ENCODE measurements at regions not wholly inside any gene's neighbourhood (a gene's known extent, or its start where the extent isn't known, plus 50 kb on each side); places are given as distances from the start of the nearest gene placed in this dataset.
"Not testable (repeated sequence)": the region's sequence is repeated elsewhere in the genome, so short reads cannot be mapped to it uniquely, and the experiment has no call there.

GRCh38 chr1:194952171-194952570 lies 1656.1 kb downstream of the KCNT2 start:
- no peak for FAIRE-seq

DNA sequence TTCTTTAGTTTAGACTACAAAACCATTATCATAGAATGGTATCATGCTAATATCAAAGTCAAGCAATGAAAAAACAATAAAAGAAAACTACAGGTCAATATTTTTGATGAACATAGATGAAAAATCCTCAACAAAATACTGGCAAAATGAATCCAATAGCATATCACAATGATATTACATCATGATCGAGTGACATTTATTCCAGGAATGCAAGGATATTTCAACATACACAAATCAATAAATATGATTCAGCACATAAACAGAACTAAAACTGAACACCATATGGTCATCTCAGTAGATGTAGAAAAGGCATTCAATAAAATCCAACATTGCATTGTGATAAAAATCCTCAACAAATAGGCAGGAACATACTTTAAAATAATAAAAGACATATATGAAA lies 1657.7 kb downstream of the KCNT2 start:
- no peak for FAIRE-seq
- DNase-seq (ENCODE audit: low spot score): no peak

More at GRCh38 chr1:194952171-194952570, 1656.1 kb downstream of the KCNT2 start:
- no peak for DNase-seq (ENCODE audit: low spot score)

- FAIRE-seq (no peak), DNase-seq (ENCODE audit: low spot score) (no peak)
These were observed 1667.8 kb downstream of the KCNT2 start for GRCh38 chr1:194940336-194941030.

DNA sequence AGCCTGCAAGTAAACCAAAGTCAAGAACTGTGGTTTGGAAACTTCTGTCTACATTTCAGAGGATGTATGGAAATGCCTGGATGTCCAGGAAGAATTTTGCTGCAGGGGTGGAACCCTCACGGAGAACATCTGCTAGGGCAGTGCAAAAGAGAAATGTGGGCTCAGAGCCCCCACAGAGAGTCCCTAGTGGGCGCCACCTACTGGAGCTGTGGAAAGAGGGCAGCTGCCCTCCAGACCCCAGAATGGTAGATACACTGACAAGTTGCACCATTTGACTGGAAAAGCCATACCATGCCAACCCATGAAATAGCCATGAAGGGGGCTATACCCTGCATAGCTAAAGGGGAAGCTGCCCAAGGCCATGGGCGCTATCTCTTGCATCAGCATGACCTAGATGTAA lies 1672.4 kb downstream of the KCNT2 start:
- no peak for FAIRE-seq
- no peak for DNase-seq (ENCODE audit: low spot score)

- FAIRE-seq: no peak
- no peak for DNase-seq (ENCODE audit: low spot score)
These were observed 1677.1 kb downstream of the KCNT2 start for GRCh38 chr1:194931166-194931565.

DNA sequence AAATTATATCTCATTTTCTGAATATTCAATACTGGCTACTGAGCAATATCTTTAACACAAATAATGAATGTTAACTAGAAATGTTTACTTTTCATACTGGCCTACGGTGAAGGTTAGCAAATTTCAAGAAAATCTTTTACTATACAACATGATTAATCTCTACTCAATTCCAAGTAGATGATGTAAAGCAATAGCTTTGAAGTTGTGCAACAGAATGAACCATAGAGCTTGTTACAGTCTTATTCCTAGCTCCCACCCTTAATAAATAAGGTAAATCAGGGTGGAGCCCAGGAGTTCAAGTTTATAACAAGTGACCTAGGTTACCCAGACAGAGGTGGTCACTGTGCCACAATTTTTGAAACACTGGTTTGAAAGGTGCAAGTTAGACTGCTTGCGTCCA lies 1678.1 kb downstream of the KCNT2 start:
- DNase-seq (ENCODE audit: low spot score) (no peak), FAIRE-seq (no peak)

DNA sequence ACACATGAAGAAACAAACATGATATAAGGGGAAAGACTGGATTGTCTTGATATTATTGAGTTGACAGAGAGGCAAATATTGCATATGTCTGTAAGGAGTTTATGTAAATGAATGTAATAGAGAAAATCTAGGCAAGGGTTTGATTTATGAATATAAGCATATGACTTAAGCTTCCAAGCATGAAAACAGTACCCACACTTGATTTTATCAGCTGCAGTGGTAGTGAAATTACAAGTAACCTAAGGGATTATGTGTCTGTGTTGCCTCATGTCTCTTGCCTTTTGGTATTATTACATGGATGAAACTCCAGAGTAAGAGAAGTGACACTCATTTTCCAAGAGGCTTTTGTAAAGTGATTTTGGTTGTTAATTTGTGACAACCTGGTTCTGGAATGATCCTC lies 1678.9 kb downstream of the KCNT2 start:
- FAIRE-seq (no peak), DNase-seq (ENCODE audit: low spot score) (no peak)

GRCh38 chr1:194919146-194919545 lies 1689.1 kb downstream of the KCNT2 start:
- DNase-seq (ENCODE audit: low spot score) (no peak), FAIRE-seq (no peak)

- FAIRE-seq: no peak
- DNase-seq (ENCODE audit: low spot score): no peak
These were observed 1690.5 kb downstream of the KCNT2 start for GRCh38 chr1:194917769-194918168.

- FAIRE-seq (no peak), DNase-seq (ENCODE audit: low spot score) (no peak)
These were observed 1699.6 kb downstream of the KCNT2 start for GRCh38 chr1:194908643-194909042.

- DNase-seq (ENCODE audit: low spot score): no peak
- no peak for FAIRE-seq
These were observed 1704.7 kb downstream of the KCNT2 start for GRCh38 chr1:194903524-194903923.

DNA sequence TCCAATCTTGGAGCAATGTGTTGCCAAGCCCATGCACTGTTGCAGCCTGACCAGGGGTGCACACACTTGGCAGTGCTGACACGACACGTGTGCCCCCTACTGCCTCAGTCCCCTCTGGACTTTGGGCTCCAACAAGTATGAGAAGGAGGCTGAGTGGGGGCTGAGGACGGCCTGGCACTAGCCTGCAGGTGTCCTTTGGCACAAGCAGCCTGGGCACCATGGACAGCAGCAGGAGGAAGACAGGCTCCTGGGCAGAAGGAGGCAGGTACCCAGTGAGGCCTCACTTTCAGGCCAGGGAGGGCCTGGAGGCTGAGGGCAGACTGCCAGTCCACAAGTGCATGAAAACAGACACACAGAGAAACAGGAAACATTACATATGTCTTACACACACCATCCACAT lies 1702.9 kb upstream of the B3GALT2 start:
- no peak for FAIRE-seq

GRCh38 chr1:194870860-194871259 lies 1684.4 kb upstream of the B3GALT2 start:
- DNase-seq (ENCODE audit: low spot score): no peak
- FAIRE-seq: no peak

More for the DNA sequence above, 1702.9 kb upstream of the B3GALT2 start:
- no peak for DNase-seq (ENCODE audit: low spot score)

DNA sequence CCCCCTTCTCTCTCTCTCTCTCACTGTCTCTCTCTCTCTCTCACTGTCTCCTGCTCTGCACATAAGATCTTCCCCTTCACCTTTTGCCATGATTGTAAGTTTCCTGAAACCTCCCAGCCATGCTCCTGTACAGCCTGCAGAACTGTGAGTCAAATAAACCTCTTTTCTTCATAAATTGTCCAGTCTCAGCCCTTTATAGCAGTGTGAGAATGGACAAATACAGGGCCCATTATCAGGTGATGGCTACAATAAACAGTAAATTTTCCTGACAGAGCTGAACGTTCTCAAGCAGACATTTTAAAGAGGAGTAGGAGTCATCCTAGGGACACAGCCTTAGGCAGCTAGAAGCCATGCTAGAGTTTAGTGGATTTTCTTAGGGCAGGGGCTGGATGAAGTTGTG lies 1679.7 kb upstream of the B3GALT2 start:
- FAIRE-seq: no peak
- DNase-seq (ENCODE audit: low spot score): no peak

GRCh38 chr1:194865383-194865782 lies 1679.0 kb upstream of the B3GALT2 start:
- no peak for DNase-seq (ENCODE audit: low spot score)
- no peak for FAIRE-seq

DNA sequence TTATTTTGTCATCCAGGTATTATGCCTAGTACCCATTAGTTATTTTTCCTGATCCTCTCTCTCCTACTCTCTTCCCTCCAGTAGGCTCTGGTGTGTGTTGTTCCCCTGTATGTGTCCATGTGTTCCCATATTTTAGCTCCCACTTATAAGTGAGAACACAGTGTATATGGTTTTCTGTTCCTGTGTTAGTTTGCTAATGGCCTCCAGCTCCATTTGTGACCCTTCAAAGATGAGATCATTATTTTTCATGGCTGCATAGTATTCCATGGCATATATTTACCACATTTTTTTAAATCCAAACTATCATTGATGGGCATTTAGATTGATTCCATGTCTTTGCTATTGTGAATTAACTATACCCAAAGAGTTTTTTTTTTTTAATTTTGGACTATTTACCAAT lies 1675.7 kb upstream of the B3GALT2 start:
- DNase-seq (ENCODE audit: low spot score) (no peak), FAIRE-seq (no peak)

- FAIRE-seq: no peak
- no peak for DNase-seq (ENCODE audit: low spot score)
These were observed 1674.1 kb upstream of the B3GALT2 start for GRCh38 chr1:194860248-194861201.

- not testable (repeated sequence) for FAIRE-seq; DNase-seq (ENCODE audit: low spot score)
These were observed 1673.2 kb upstream of the B3GALT2 start for GRCh38 chr1:194859481-194860154.

DNA sequence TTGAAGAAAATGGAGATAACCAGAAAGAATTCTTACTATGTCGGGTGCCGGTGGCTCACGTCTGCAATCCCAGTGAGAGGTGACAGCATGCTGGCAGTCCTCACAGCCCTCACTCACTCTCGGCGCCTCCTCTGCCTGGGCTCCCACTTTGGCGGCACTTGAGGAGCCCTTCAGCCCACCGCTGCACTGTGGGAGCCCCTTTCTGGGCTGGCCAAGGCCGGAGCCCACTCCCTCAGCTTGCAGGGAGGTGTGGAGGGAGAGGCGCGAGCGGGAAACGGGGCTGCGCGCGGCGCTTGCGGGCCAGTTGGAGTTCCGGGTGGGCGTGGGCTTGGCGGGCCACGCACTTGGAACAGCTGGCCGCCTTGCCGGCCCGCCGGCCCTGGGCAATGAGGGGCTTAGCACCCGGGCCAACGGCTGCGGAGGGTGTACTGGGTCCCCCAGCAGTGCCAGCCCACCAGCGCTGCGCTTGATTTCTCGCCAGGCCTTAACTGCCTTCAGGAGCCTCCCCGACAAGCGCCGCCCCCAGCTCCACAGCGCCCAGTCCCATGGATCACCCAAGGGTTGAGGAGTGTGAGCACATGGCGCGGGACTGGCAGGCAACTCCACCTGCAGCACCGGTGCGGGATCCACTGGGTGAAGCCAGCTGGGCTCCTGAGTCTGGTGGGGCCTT lies 1672.5 kb upstream of the B3GALT2 start:
- FAIRE-seq; DNase-seq (ENCODE audit: low spot score): not testable (repeated sequence)

DNA sequence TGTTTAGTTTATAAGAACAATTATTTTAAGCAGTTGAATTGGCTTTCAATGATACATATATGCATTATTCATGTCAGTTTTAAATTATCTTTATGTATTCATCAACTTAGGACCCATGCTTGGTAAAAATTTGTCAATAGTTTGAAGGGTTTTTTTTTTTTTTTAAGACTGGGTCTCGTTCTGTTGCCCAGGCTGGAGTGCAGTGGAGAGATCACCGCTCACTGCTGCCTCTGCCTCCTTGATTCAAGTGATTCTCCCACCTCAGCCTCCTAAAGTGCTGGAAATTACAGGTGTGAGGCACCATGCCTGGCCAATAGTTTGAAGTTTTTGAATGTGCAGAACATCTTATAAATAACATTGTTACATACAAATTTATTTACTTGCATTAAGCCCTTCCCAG lies 1671.0 kb upstream of the B3GALT2 start:
- no peak for FAIRE-seq
- DNase-seq (ENCODE audit: low spot score): no peak

DNA sequence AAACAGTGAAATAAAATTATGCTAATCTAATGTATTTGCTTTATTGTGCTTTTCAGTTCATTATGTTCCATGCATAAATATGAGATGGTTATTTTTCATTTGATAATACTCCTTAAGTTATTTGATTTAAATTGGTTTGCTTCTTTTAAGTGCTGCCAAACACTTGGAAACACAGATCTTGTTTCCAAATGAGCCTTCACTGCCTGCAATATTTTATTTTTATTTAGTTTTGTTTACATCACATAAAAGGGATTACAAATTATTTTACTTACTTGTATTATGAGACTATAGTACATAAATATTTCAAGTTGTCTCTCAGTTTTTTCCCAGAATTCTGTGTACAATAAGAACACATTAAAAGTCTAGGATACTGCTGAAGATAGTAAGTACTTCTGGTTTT lies 1662.4 kb upstream of the B3GALT2 start:
- FAIRE-seq (no peak), DNase-seq (ENCODE audit: low spot score) (no peak)
